Testis (tissue), 2 donors: ENCODE measurements at regions not wholly inside any gene's neighbourhood (a gene's known extent, or its start where the extent isn't known, plus 50 kb on each side); places are given as distances from the start of the nearest gene placed in this dataset.

Experiments used
- DNase-seq: peaks from one replicate; pipeline ENCODE4 v3.0.0-alpha.2; 2019
- H3K27ac ChIP-seq, 2 donors: fragments of 200-600 bp; sonication (generic); one replicate each; pipeline ENCODE4 v1.5.1; 2019
- H3K27me3 ChIP-seq: fragments of 200-600 bp; sonication (generic); one replicate; pipeline ENCODE4 v1.5.1; 2019
- H3K36me3 ChIP-seq: fragments of 200-600 bp; sonication (generic); one replicate; pipeline ENCODE4 v1.5.1; 2017; ENCODE audit warnings: low read depth; ENCODE audit errors: missing control alignments
- H3K4me1 ChIP-seq: fragments of 200-600 bp; sonication (generic); one replicate; pipeline ENCODE4 v1.5.1; 2019
- H3K4me3 ChIP-seq, 2 donors: fragments of 200-600 bp; sonication (generic); one replicate each; pipeline ENCODE4 v1.5.1; 2017 to 2019
- H3K9me3 ChIP-seq: fragments of 200-600 bp; sonication (generic); one replicate; pipeline ENCODE4 v1.5.1; 2017
- POLR2A ChIP-seq: fragments of 450-650 bp; IDR thresholded peaks from one replicate; pipeline ENCODE4 v1.6.1; 2017; ENCODE audit warnings: antibody characterized with exemption, mild to moderate bottlenecking, moderate library complexity
- WGBS, 2 donors: methylation state at CpG; one replicate each; pipeline ENCODE4 v1.1.5; 2018; 5-methylcytosine and 5-hydroxymethylcytosine counted together
- intact Hi-C: fragments of 100-400 bp; cut with DNase I; formaldehyde crosslinking; loops from one replicate; pipeline ENCODE4 v1.15.1; 2023; ENCODE audit warnings: low total_unique reads
- TF ChIP-seq, protein P1 (sequence below), 3 experiments: fragments of 450-650 bp in 2 of 3; fragments of 200-600 bp in 1 of 3; sonication (generic) in 1 of 3; IDR thresholded peaks; one replicate each; pipeline ENCODE4 v1.5.1; 2016 to 2019; ENCODE audit warnings: antibody characterized with exemption in 3 of 3, mild to moderate bottlenecking in 2 of 3, moderate library complexity in 1 of 3

DNA sequence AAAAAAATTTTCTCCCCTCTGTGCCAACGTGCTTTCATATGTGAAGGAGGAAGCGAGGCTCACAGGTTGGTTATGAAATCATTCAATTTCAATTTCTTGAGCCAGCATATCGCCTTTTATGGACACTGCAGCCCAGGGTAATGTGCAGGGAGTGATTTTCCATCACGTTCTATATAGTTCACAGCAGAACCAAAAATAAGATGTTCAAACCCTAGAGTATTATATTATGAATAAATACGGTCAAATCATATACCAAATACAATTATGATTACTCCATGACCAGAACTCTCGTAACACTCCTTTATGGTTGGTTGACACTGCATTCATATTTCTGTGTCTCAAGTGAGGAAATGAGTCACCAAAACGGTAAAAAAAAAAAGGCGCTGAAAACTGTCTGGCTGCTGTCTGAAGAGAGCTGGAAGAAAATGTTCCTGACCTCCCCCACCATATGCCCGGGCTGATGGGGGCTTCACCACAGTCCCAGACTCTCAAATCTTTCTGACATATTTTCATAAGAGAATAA lies 75.8 kb upstream of the UBAC2 start:
- WGBS, 2 donors = 47 to 54% methylated on average over 9 of the region's 9 CpGs
- intact Hi-C loops = no loop called here
- no peak for DNase-seq

DNA sequence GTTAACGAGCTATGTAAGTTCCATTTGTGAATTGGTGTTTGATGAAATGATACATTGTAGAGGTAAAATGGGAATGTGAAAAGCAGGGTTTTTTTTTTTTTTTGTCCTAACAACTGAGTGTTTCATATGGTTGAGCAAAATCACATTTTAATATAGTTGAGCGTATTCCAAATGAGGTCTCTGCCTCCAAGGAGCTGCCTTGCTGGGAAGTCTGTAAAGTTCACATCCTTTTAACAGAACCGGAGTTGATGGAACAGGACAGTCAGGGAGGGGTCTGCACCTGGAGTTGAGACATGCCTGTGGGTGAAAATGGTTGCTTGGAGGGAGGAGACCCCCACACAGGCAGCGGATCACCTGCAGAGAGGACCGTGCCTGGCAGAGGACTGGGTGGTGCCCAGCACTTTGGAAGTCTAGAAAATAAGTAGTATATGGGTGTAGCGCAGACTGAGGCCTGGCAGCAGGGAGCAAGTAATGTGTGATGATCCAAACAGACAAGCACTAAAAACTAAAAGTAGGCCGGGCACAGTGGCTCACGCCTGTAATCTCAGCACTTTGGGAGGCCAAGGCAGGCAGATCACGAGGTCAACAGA lies 75.2 kb upstream of the UBAC2 start:
- no peak for TF ChIP-seq POLR2A
- TF ChIP-seq, protein P1, sequence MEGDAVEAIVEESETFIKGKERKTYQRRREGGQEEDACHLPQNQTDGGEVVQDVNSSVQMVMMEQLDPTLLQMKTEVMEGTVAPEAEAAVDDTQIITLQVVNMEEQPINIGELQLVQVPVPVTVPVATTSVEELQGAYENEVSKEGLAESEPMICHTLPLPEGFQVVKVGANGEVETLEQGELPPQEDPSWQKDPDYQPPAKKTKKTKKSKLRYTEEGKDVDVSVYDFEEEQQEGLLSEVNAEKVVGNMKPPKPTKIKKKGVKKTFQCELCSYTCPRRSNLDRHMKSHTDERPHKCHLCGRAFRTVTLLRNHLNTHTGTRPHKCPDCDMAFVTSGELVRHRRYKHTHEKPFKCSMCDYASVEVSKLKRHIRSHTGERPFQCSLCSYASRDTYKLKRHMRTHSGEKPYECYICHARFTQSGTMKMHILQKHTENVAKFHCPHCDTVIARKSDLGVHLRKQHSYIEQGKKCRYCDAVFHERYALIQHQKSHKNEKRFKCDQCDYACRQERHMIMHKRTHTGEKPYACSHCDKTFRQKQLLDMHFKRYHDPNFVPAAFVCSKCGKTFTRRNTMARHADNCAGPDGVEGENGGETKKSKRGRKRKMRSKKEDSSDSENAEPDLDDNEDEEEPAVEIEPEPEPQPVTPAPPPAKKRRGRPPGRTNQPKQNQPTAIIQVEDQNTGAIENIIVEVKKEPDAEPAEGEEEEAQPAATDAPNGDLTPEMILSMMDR (IDR thresholded peaks at IDR 0.05) = no peak
- H3K9me3 ChIP-seq = no peaks in the 10 kb centered on the region
- H3K27ac ChIP-seq = no peak overlapping the region
- H3K4me1 ChIP-seq = peaks cover 4% of the 10 kb centered on the region
- no peak overlapping the region for H3K4me3 ChIP-seq
- H3K36me3 ChIP-seq = no peaks in the 10 kb centered on the region
- 82 to 83% methylated on average over 9 of the region's 9 CpGs for WGBS, 2 donors
- no peaks in the 10 kb centered on the region for H3K27me3 ChIP-seq
- intact Hi-C loops = no loop called here
- DNase-seq = no peak

More for the DNA sequence above, 75.8 kb upstream of the UBAC2 start:
- no peak overlapping the region for H3K27ac ChIP-seq
- H3K27me3 ChIP-seq = no peaks in the 10 kb centered on the region
- no peaks in the 10 kb centered on the region for H3K36me3 ChIP-seq
- H3K9me3 ChIP-seq = no peaks in the 10 kb centered on the region
- peaks cover 4% of the 10 kb centered on the region for H3K4me1 ChIP-seq
- H3K4me3 ChIP-seq = no peak overlapping the region
- TF ChIP-seq POLR2A = no peak
- TF ChIP-seq, protein P1 (IDR thresholded peaks at IDR 0.05) = no peak

DNA sequence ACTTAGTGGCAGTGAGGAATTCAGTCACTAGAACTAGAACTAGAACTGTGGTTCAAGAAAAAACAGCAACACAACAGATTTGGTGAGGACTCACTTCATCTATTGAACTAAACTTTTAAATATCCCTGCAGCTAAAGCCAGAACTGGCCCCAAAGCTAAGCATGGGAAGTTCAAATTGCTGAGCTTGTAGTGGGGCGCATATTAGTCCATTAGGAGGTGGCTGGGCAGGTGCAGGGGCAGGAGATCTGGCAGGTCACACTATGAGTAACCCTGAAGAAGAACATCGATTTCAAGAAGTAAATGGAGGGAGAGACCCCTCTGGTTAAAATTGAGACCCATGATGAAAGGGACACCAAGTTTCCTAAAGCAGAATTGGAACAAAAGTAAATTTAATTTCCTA lies 73.8 kb upstream of the UBAC2 start:
- Histone ChIP-seq H3K4me1 (peaks cover 4% of the 10 kb centered on the region), H3K9me3 (no peaks in the 10 kb centered on the region), H3K27me3 (no peaks in the 10 kb centered on the region), H3K36me3 (no peaks in the 10 kb centered on the region), H3K4me3 (no peak overlapping the region), H3K27ac (no peak overlapping the region)
- TF ChIP-seq POLR2A = no peak
- TF ChIP-seq, protein P1 (IDR thresholded peaks at IDR 0.05) = no peak
- no peak for DNase-seq
- WGBS, 2 donors = 62 to 93% methylated on average over 2 of the region's 2 CpGs
- intact Hi-C loops = no loop called here

DNA sequence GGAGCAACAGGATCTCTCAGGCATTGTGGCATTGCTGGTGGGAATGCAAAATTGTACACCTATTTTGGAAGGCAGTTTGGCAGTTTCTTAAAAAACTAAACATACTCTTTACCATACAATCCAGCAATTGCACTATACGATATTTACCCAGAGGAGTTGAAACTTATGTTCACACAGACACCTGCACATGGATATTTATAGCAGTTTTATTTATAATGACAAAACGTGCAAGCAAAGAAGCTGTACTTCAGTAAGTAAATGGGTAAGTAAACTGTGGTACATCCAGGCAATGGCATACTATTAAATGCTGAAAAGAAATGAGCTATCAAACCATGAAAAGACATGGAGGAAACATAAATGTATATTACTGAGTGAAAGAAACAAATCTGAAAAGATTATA lies 71.6 kb upstream of the UBAC2 start:
- Histone ChIP-seq H3K27me3 (no peaks in the 10 kb centered on the region), H3K4me3 (no peak overlapping the region), H3K36me3 (no peaks in the 10 kb centered on the region), H3K9me3 (no peaks in the 10 kb centered on the region), H3K27ac (no peak overlapping the region), H3K4me1 (no peaks in the 10 kb centered on the region)
- intact Hi-C loops = no loop called here
- TF ChIP-seq, protein P1 (IDR thresholded peaks at IDR 0.05) = no peak
- no peak for TF ChIP-seq POLR2A
- DNase-seq = no peak
- 83 to 90% methylated on average over 2 of the region's 2 CpGs for WGBS, 2 donors

DNA sequence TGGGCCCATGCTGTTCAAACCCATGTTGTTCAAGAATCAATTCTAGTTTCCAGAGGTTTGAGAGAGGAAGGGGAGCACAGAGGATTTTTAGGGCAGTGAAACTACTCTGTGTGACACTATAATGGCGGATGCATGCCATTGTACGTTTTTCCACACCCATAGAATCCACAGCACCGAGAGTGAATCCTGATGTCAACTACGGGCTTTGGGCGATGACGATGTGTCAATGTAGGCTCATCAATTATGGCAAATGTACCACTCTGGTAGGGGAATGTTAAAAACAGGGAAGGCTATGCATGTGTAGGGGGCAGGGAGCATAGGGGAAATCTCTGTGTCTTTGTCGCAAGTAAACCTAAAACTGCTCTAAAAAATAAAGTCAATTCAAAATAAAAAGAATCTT lies 70.7 kb upstream of the UBAC2 start:
- H3K4me3 ChIP-seq = no peak overlapping the region
- H3K4me1 ChIP-seq = no peaks in the 10 kb centered on the region
- no peaks in the 10 kb centered on the region for H3K27me3 ChIP-seq
- TF ChIP-seq POLR2A = no peak
- TF ChIP-seq, protein P1 (IDR thresholded peaks at IDR 0.05) = no peak
- DNase-seq = no peak
- H3K9me3 ChIP-seq = no peaks in the 10 kb centered on the region
- WGBS, 2 donors = 86 to 94% methylated on average over 7 of the region's 7 CpGs
- intact Hi-C loops = no loop called here
- H3K27ac ChIP-seq = no peak overlapping the region
- no peaks in the 10 kb centered on the region for H3K36me3 ChIP-seq
